B cell (primary cell): ENCODE measurements at regions not wholly inside any gene's neighbourhood (a gene's known extent, or its start where the extent isn't known, plus 50 kb on each side); places are given as distances from the start of the nearest gene placed in this dataset.

Experiments used
- ATAC-seq: fragments of 200-7000 bp; cut with Tn5 transposase; one replicate; pipeline ENCODE4 v1.10.0; 2021; ENCODE audit warnings: low read depth, mild to moderate bottlenecking, moderate number of reproducible peaks, moderate library complexity
- CTCF ChIA-PET: fragments of 350-600 bp; sonication (Branson Sonifier 250); formaldehyde crosslinking; loops from one replicate; lab custom pipeline; 2021; ENCODE audit warnings: antibody characterized with exemption, inconsistent platforms; lab: Charles Lee
- POLR2A ChIA-PET: fragments of 350-600 bp; sonication (Branson Sonifier 250); formaldehyde crosslinking; loops from one replicate; lab custom pipeline; 2021; ENCODE audit warnings: antibody characterized with exemption; lab: Charles Lee
- DNase-seq: peaks from one replicate; pipeline ENCODE4 v3.0.0; 2013
- H2AFZ ChIP-seq: 2 replicates; pipeline ENCODE4 v1.6.1; 2012; ENCODE audit warnings: mild to moderate bottlenecking, low read depth, low read length; ENCODE audit not compliant: insufficient read depth, poor library complexity, severe bottlenecking
- H3K27ac ChIP-seq, 2 donors: 1 replicate in 1 of 2; 2 replicates in 1 of 2; pipeline ENCODE4 v1.5.1; 2012 to 2013; ENCODE audit warnings: low read length in 2 of 2, mild to moderate bottlenecking in 2 of 2, moderate library complexity in 1 of 2
- H3K27me3 ChIP-seq, 4 experiments: fragments of 200-600 bp in 1 of 4; sonication (generic) in 1 of 4; replicated peaks in 1 of 4; 1 replicate in 2 of 4; 2 replicates in 2 of 4; pipeline versions ENCODE4 v1.6.1 to v1.7.0; 2013 to 2016; ENCODE audit warnings: low read length in 3 of 4, mild to moderate bottlenecking in 2 of 4, mixed read lengths in 1 of 4, moderate library complexity in 1 of 4; ENCODE audit not compliant: insufficient read depth in 4 of 4, control insufficient read depth in 3 of 4; ENCODE audit errors: control extremely low read depth in 1 of 4
- H3K36me3 ChIP-seq, 2 experiments: replicated peaks in 1 of 2; 1 replicate in 1 of 2; 2 replicates in 1 of 2; pipeline versions ENCODE4 v1.6.1 to v1.7.1; 2013; ENCODE audit warnings: low read length in 1 of 2; ENCODE audit not compliant: insufficient read depth in 2 of 2, control insufficient read depth in 1 of 2; ENCODE audit errors: control extremely low read depth in 1 of 2, extremely low read depth in 1 of 2
- H3K4me1 ChIP-seq, 2 donors: fragments of 200-600 bp in 1 of 2; sonication (generic) in 1 of 2; 1 replicate in 1 of 2; 2 replicates in 1 of 2; pipeline versions ENCODE4 v1.5.1 to v1.6.1; 2013 to 2017; ENCODE audit warnings: low read length in 2 of 2; ENCODE audit not compliant: control insufficient read depth in 2 of 2, insufficient read depth in 2 of 2
- H3K4me2 ChIP-seq: replicated peaks from 2 replicates; pipeline ENCODE3; 2012; ENCODE audit warnings: mild to moderate bottlenecking, low read depth, low read length; ENCODE audit not compliant: poor library complexity, severe bottlenecking
- H3K4me3 ChIP-seq, 5 experiments: fragments of 200-600 bp in 1 of 5; sonication (generic) in 1 of 5; 1 replicate in 3 of 5; 2 replicates in 2 of 5; pipeline versions ENCODE4 v1.5.1 to v1.7.0; 2011 to 2016; ENCODE audit warnings: low read length in 4 of 5, mild to moderate bottlenecking in 4 of 5, low read depth in 2 of 5, control low read depth in 1 of 5, moderate library complexity in 1 of 5; ENCODE audit not compliant: insufficient read depth in 1 of 5; ENCODE audit errors: control extremely low read depth in 1 of 5, extremely low read depth in 1 of 5
- H3K79me2 ChIP-seq: fragments of 200-600 bp; sonication (generic); one replicate; pipeline ENCODE4 v1.6.0; 2016; ENCODE audit warnings: low read length; ENCODE audit not compliant: control insufficient read depth, insufficient read depth
- H3K9ac ChIP-seq: fragments of 200-600 bp; sonication (generic); 2 replicates; pipeline ENCODE4 v1.6.1; 2017; ENCODE audit warnings: mild to moderate bottlenecking, low read length, moderate library complexity
- H3K9me3 ChIP-seq, 3 donors: one replicate each; pipeline versions ENCODE4 v1.6.1 to v1.7.1; 2013; ENCODE audit warnings: low read length in 2 of 3; ENCODE audit not compliant: control insufficient read depth in 2 of 3, insufficient read depth in 1 of 3; ENCODE audit errors: control extremely low read depth in 1 of 3
- H4K20me1 ChIP-seq: 2 replicates; pipeline ENCODE4 v1.6.0; 2012; ENCODE audit warnings: mild to moderate bottlenecking, low read length; ENCODE audit not compliant: insufficient read depth, control insufficient read depth, poor library complexity, severe bottlenecking
- H3K27ac Mint-ChIP-seq: one replicate; pipeline ENCODE4 v1.8.0; 2021; ENCODE audit warnings: mixed read lengths
- H3K27me3 Mint-ChIP-seq: one replicate; pipeline ENCODE4 v1.8.0; 2021; ENCODE audit warnings: mixed read lengths
- H3K4me1 Mint-ChIP-seq: one replicate; pipeline ENCODE4 v1.8.0; 2021; ENCODE audit warnings: mixed read lengths
- H3K4me3 Mint-ChIP-seq: one replicate; pipeline ENCODE4 v1.8.0; 2021; ENCODE audit warnings: mixed read lengths
- H3K9me3 Mint-ChIP-seq: one replicate; pipeline ENCODE4 v1.8.0; 2022; ENCODE audit warnings: mixed read lengths; ENCODE audit not compliant: insufficient read depth
- EZH2 ChIP-seq: IDR thresholded peaks from 2 replicates; pipeline ENCODE4 v1.6.1; 2012; ENCODE audit warnings: borderline replicate concordance, low read depth, mild to moderate bottlenecking, moderate library complexity, low read length; ENCODE audit not compliant: insufficient read depth, poor library complexity, severe bottlenecking
- WGBS: methylation state at CpG from one replicate; pipeline ENCODE4 v1.1.5; 2013; ENCODE audit warnings: missing lambda C conversion rate; ENCODE audit not compliant: insufficient coverage; 5-methylcytosine and 5-hydroxymethylcytosine counted together
- intact Hi-C: fragments of 100-400 bp; cut with micrococcal nuclease; formaldehyde crosslinking; loops from one replicate; pipeline ENCODE4 v1.10.0; 2022
- TF ChIP-seq, protein P1 (sequence below): fragments of 200-600 bp; IDR thresholded peaks from one replicate; pipeline ENCODE4 v1.8.0; 2022; ENCODE audit warnings: antibody characterized with exemption, mild to moderate bottlenecking

DNA sequence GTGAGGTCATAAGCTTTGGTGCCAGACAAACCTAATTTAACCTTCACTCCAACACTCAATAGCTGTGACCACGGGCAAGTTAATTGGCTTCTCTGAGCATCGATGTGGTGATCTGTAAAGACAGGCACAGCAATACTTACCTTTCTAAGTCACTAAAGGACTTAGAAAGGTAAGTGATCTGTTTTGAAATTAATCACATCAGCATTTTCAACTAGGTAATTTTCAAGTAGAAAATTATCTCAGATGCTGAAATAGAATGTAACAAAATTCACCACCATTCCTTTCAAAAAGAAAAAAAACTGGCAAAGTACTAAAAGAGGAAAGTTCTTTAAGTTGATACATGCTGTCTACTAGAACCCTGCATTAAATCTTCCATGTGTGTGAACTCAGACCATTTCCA is 354.5 kb downstream of the ICE1 start:
- H3K27ac ChIP-seq: no peak overlapping the region
- TF ChIP-seq, protein P1, sequence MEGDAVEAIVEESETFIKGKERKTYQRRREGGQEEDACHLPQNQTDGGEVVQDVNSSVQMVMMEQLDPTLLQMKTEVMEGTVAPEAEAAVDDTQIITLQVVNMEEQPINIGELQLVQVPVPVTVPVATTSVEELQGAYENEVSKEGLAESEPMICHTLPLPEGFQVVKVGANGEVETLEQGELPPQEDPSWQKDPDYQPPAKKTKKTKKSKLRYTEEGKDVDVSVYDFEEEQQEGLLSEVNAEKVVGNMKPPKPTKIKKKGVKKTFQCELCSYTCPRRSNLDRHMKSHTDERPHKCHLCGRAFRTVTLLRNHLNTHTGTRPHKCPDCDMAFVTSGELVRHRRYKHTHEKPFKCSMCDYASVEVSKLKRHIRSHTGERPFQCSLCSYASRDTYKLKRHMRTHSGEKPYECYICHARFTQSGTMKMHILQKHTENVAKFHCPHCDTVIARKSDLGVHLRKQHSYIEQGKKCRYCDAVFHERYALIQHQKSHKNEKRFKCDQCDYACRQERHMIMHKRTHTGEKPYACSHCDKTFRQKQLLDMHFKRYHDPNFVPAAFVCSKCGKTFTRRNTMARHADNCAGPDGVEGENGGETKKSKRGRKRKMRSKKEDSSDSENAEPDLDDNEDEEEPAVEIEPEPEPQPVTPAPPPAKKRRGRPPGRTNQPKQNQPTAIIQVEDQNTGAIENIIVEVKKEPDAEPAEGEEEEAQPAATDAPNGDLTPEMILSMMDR: no peak
- TF ChIP-seq EZH2: no peak
- H3K9ac ChIP-seq: no peak overlapping the region
- H3K9me3 Mint-ChIP-seq: no peaks in the 10 kb centered on the region
- WGBS: no CpG with 5 or more reads among the region's 2 CpGs
- H3K4me1 Mint-ChIP-seq: peaks cover 12% of the 10 kb centered on the region
- ChIA-PET POLR2A (no interaction called here), CTCF (no interaction called here)
- H2AFZ ChIP-seq: no peak overlapping the region
- peaks cover 2% of the 10 kb centered on the region for H3K27me3 Mint-ChIP-seq
- no peaks in the 10 kb centered on the region for H3K79me2 ChIP-seq
- H3K9me3 ChIP-seq: peaks cover 0 to 4% (median 0%) of the 10 kb centered on the region in 3 donors
- H4K20me1 ChIP-seq: no peaks in the 10 kb centered on the region
- H3K4me1 ChIP-seq: peaks cover 5 to 15% of the 10 kb centered on the region in 2 donors
- intact Hi-C loops: no loop called here
- DNase-seq (no peak), ATAC-seq (no peak)
- H3K27ac Mint-ChIP-seq: no peak overlapping the region
- H3K4me3 Mint-ChIP-seq: no peak overlapping the region
- no peaks in the 10 kb centered on the region for H3K27me3 ChIP-seq
- H3K4me2 ChIP-seq: no peak overlapping the region
- H3K36me3 ChIP-seq: no peaks in the 10 kb centered on the region
- no peak overlapping the region for H3K4me3 ChIP-seq

DNA sequence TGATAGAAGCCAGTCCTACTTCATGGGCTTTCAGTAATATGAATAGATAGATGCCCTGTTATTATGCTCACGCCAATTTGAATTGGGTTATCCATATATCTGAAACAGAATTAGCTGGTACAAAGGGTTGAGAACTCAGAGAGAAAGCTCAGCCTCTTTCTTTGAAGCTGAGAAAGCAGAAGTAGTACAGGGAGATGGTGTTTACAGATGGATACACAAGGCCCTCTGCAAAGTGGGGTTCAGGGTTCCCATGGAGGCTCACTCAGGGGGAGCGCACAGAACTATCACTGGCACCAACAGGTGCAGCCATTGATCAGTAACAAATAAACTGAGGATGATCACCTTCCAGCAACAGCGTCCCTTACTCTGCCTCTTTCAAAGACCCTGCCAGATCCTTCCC is 349.7 kb downstream of the ICE1 start:
- H3K4me1 Mint-ChIP-seq: peaks cover 29% of the 10 kb centered on the region
- CTCF ChIA-PET: no interaction called here
- H3K9me3 Mint-ChIP-seq: no peaks in the 10 kb centered on the region
- H4K20me1 ChIP-seq: no peaks in the 10 kb centered on the region
- POLR2A ChIA-PET: no interaction called here
- H3K27me3 Mint-ChIP-seq: peaks cover 2% of the 10 kb centered on the region
- WGBS: 88% methylated on average over 3 of the region's 3 CpGs
- ATAC-seq (peak; percentile 58), DNase-seq (peak; percentile 15)
- no peak overlapping the region for H3K27ac Mint-ChIP-seq
- peak overlapping the region; percentile 2 for H3K4me2 ChIP-seq
- no peak overlapping the region for H3K9ac ChIP-seq
- H3K79me2 ChIP-seq: no peaks in the 10 kb centered on the region
- H3K4me3 ChIP-seq: no peak overlapping the region
- H3K36me3 ChIP-seq: no peaks in the 10 kb centered on the region
- no peak overlapping the region for H2AFZ ChIP-seq
- TF ChIP-seq, protein P1: no peak
- no peak for TF ChIP-seq EZH2
- H3K27me3 ChIP-seq: no peaks in the 10 kb centered on the region
- no peak overlapping the region for H3K27ac ChIP-seq
- intact Hi-C loops: no loop called here
- H3K9me3 ChIP-seq: peaks cover 0 to 4% (median 0%) of the 10 kb centered on the region in 3 donors
- H3K4me1 ChIP-seq: peaks cover 8 to 29% of the 10 kb centered on the region in 2 donors
- H3K4me3 Mint-ChIP-seq: peak overlapping the region; percentile 70
